ENCODE measurements at regions not wholly inside any gene's neighbourhood (a gene's known extent, or its start where the extent isn't known, plus 50 kb on each side); places are given as distances from the start of the nearest gene placed in this dataset.
A peak's percentile ranks its signal among the peaks of the same experiment; 100 is the strongest.

GRCh38 chr2:108184419-108184818, 55.3 kb upstream of the SULT1C3 start:
- H3K4me3 ChIP-seq = no peak overlapping the region
- no peaks in the 10 kb centered on the region for H3K9me2 ChIP-seq (ENCODE audit: insufficient read depth)
- H3K27me3 ChIP-seq (ENCODE audit: insufficient read depth, low read depth) = peaks cover 4% of the 10 kb centered on the region; the same call in 1 of the 2 replicates
- no peaks in the 10 kb centered on the region for H3K4me1 ChIP-seq (replicated peaks; ENCODE audit: insufficient read depth)
- H4K20me1 ChIP-seq (ENCODE audit: insufficient read depth) = no peaks in the 10 kb centered on the region
- no peaks in the 10 kb centered on the region for H3K79me2 ChIP-seq (ENCODE audit: low read depth)
- ChIA-PET POLR2A (ENCODE audit: unreplicated experiment) (interaction anchor here (0.6 kb wide), 1 partner anchor 347 kb away, joined by 4 read pairs; no protein-coding TSS in a partner anchor), CTCF (interaction anchor here (0.6 kb wide), 1 partner anchor 194 kb away, joined by 3 read pairs; no protein-coding TSS in a partner anchor)
- H2AFZ ChIP-seq = no peak overlapping the region
- no peaks in the 10 kb centered on the region for H3K36me3 ChIP-seq (ENCODE audit: low read depth)
- no TSS peak for BruUV-seq (replicated peaks)
- no peaks in the 10 kb centered on the region for H3F3A ChIP-seq (ENCODE audit: insufficient read depth, low read depth)
- H3K27ac ChIP-seq = no peak overlapping the region
- intact Hi-C loops (cut with micrococcal nuclease; ENCODE audit: unreplicated experiment) = loop anchor here (1.0 kb wide), 1 partner anchor 36 kb away; no protein-coding TSS in a partner anchor
- H3K4me2 ChIP-seq = no peak overlapping the region
- no peak for TF ChIP-seq EZH2 (IDR thresholded peaks at IDR 0.05; ENCODE audit: low read depth)
- TF ChIP-seq, protein P1, sequence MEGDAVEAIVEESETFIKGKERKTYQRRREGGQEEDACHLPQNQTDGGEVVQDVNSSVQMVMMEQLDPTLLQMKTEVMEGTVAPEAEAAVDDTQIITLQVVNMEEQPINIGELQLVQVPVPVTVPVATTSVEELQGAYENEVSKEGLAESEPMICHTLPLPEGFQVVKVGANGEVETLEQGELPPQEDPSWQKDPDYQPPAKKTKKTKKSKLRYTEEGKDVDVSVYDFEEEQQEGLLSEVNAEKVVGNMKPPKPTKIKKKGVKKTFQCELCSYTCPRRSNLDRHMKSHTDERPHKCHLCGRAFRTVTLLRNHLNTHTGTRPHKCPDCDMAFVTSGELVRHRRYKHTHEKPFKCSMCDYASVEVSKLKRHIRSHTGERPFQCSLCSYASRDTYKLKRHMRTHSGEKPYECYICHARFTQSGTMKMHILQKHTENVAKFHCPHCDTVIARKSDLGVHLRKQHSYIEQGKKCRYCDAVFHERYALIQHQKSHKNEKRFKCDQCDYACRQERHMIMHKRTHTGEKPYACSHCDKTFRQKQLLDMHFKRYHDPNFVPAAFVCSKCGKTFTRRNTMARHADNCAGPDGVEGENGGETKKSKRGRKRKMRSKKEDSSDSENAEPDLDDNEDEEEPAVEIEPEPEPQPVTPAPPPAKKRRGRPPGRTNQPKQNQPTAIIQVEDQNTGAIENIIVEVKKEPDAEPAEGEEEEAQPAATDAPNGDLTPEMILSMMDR (conservative IDR thresholded peaks at IDR 0.05) = peak; percentile 56
- no peaks in the 10 kb centered on the region for H3K9me3 ChIP-seq (ENCODE audit: insufficient read depth, low read depth)
- no peak for DNase-seq

DNA sequence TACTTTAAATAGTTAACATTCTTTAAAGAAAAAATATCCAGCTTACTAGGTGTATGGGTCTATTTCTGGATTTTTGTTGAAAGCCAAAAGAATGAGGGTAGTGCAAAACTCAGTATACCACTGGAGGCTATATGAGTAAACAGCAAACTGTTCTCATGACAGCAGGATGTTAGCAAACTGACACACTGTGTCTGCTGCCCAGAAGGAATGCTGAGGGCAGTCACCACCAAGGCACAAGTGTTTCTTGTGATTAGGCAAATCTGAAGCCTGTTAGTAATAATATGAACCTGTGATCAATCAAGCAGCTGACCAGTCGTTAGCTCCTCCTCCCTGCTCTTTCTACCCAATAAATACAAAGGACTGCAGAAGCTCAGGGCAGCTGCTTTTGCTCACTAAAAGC, 50.5 kb upstream of the SULT1C3 start:
- Histone ChIP-seq H3K4me3 (no peak overlapping the region), H2AFZ (0 out of 2 replicates have a peak overlapping the region, but pooled peaks have one; percentile 27), H3K27me3 (ENCODE audit: insufficient read depth, low read depth) (no peaks in the 10 kb centered on the region), H3K9me2 (ENCODE audit: insufficient read depth) (no peaks in the 10 kb centered on the region; the same call in 1 of the 2 replicates), H3K79me2 (ENCODE audit: low read depth) (no peaks in the 10 kb centered on the region), H3K9me3 (ENCODE audit: insufficient read depth, low read depth) (peaks cover 6% of the 10 kb centered on the region; the same call in 1 of the 2 replicates), H3K4me1 (replicated peaks; ENCODE audit: insufficient read depth) (peaks cover 11% of the 10 kb centered on the region), H3K36me3 (ENCODE audit: low read depth) (no peaks in the 10 kb centered on the region), H4K20me1 (ENCODE audit: insufficient read depth) (no peaks in the 10 kb centered on the region), H3F3A (ENCODE audit: insufficient read depth, low read depth) (peaks cover 11% of the 10 kb centered on the region), H3K27ac (no peak overlapping the region), H3K4me2 (no peak overlapping the region)
- CTCF ChIA-PET = no interaction called here
- DNase-seq = no peak
- POLR2A ChIA-PET (ENCODE audit: unreplicated experiment) = no interaction called here
- TF ChIP-seq, protein P1 (conservative IDR thresholded peaks at IDR 0.05) = no peak
- no peak for TF ChIP-seq EZH2 (IDR thresholded peaks at IDR 0.05; ENCODE audit: low read depth)
- intact Hi-C loops (cut with micrococcal nuclease; ENCODE audit: unreplicated experiment) = no loop called here
- BruUV-seq (replicated peaks) = no TSS peak
